MM.1S (cell line): ENCODE measurements at regions not wholly inside any gene's neighbourhood (a gene's known extent, or its start where the extent isn't known, plus 50 kb on each side); places are given as distances from the start of the nearest gene placed in this dataset.

ENCODE experiments used
- EZH2 ChIP-seq: fragments of 300-600 bp; sonication (generic); optimal IDR thresholded peaks from 2 replicates; pipeline ENCODE3; 2017; ENCODE audit warnings: low read depth, mild to moderate bottlenecking, antibody characterized with exemption, low read length, mixed read lengths
- EZH2phosphoT487 ChIP-seq: fragments of 300-600 bp; sonication (generic); IDR thresholded peaks from 2 replicates; pipeline ENCODE4 v1.6.1; 2018; ENCODE audit warnings: antibody characterized with exemption, low read length
- TF ChIP-seq, protein P1 (sequence below): fragments of 300-600 bp; sonication (generic); IDR thresholded peaks from 2 replicates; pipeline ENCODE4 v1.5.1; 2016; ENCODE audit warnings: antibody characterized with exemption, low read length, mixed read lengths

- TF ChIP-seq, protein P1, sequence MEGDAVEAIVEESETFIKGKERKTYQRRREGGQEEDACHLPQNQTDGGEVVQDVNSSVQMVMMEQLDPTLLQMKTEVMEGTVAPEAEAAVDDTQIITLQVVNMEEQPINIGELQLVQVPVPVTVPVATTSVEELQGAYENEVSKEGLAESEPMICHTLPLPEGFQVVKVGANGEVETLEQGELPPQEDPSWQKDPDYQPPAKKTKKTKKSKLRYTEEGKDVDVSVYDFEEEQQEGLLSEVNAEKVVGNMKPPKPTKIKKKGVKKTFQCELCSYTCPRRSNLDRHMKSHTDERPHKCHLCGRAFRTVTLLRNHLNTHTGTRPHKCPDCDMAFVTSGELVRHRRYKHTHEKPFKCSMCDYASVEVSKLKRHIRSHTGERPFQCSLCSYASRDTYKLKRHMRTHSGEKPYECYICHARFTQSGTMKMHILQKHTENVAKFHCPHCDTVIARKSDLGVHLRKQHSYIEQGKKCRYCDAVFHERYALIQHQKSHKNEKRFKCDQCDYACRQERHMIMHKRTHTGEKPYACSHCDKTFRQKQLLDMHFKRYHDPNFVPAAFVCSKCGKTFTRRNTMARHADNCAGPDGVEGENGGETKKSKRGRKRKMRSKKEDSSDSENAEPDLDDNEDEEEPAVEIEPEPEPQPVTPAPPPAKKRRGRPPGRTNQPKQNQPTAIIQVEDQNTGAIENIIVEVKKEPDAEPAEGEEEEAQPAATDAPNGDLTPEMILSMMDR = no peak
- TF ChIP-seq EZH2 = no peak
- TF ChIP-seq EZH2phosphoT487 = no peak
Observed at GRCh38 chr10:124186956-124187355, 93.6 kb upstream of the CHST15 start.
